ENCODE measurements at regions not wholly inside any gene's neighbourhood (a gene's known extent, or its start where the extent isn't known, plus 50 kb on each side); places are given as distances from the start of the nearest gene placed in this dataset.

Small RNA genes lying in the stretch of these regions (small RNA-seq; reads per million reads assigned to genes)
- gene RF00019: 0 reads per million in 2 experiments

All from NCI-H460 (cell line).